ENCODE measurements at regions not wholly inside any gene's neighbourhood (a gene's known extent, or its start where the extent isn't known, plus 50 kb on each side); places are given as distances from the start of the nearest gene placed in this dataset.
A peak's percentile ranks its signal among the peaks of the same experiment; 100 is the strongest.
"Not testable (repeated sequence)": the region's sequence is repeated elsewhere in the genome, so short reads cannot be mapped to it uniquely, and the experiment has no call there.

DNA sequence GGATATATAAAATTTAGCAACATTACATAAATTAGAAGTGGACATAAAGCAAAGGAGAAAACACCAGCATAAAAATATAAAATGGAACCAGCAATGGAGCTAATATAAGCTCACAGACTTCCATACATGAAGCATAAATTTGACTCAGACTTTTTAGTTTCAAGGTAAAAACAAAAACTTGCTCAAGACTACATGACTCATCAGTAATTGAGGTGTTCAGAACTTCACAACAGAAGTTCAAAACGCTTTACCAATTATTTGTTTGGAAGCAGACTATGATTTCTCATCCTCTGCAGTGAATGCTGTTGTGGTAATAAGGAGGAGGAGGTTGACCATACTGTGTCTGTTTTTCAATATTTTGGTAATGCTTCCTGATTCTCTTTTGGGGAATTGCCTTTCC lies 192.0 kb upstream of the MEIS1 start:
- not testable (repeated sequence) for DNase-seq (ENCODE audit: low spot score)

DNA sequence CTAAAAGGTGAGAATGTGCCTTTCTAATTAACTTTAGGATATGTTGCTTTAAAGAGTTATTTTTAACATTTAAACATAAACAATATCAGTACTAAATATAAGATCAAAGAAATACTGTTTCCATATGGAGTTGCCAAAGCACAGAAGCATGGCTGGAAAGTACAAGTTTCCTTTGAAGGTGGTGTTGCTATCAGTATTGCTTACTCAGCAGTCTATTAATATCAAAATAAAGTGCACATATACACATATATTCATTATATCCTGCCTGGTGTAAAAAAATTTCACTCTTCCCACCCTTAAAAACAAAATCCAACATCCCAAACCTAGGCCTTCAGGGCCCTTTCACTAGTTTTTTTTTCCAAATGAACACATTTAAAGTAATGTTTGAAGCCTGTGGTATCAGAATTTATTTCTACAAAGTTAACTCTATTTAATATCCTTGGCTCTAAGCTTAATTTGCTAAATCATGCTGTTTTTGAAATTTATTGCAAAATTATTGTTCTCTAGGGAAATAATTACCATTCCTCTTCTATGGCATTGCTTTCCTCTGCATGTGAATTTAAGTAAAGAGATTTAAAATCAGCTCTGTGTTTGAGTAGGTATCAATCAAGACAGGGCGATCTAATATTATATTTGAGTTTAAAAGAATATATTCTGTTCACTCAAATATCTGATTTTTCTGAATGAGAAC lies 192.7 kb upstream of the MEIS1 start:
- no peak for DNase-seq (ENCODE audit: low spot score)

- DNase-seq (ENCODE audit: low spot score) = peak; percentile 41
Measured at GRCh38 chr2:66240286-66240685, 194.6 kb upstream of the MEIS1 start.

- peak; percentile 32 for DNase-seq (ENCODE audit: low spot score)
Measured at GRCh38 chr2:66239655-66240054, 195.3 kb upstream of the MEIS1 start.

GRCh38 chr2:66237803-66238379 lies 197.0 kb upstream of the MEIS1 start:
- no peak for DNase-seq (ENCODE audit: low spot score)

DNA sequence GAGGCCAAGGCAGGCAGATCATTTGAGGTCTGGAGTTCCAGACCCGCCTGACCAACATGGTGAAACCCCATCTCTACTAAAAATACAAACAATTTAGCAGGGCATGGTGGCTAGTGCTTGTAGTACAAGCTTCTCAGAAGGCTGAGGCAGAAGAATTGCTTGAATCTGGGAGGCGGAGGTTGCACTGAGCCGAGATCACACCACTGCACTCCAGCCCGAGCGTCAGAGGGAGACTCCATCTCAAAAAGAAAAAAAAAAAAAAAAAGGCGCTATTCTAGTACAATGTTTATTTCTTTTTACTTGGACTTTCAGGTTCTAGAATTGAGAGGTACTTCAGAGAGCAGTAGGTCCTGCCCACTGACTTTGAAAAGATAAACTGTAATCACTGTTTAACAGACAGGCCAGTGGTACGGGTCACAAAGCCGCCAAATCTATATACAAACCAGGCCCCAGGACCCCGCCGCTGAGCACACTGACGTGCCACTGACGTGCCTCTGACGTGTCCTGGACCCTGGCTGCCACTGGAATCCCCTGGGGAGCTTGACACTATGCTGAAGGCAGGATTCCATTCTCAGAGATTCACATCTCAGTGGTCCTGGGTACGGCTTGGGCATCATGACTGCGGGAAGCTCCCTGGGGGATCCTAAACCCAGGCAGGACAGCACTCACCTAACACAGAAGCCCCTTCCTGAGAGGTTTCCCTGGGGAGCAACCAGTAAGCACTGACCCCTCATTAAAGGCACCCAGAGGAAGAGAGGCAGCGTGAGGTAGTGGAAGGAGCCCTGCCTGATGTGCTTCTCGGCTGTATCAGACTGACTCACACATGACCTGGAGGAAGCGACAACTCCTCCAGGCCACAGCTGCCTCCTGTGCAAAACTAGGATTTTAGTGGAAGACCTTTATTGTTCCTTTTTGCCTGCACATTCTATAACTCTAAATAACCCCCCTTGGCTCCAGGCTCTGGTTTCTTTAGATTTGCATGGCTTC lies 197.8 kb upstream of the MEIS1 start:
- no peak for DNase-seq (ENCODE audit: low spot score)

GRCh38 chr2:66236067-66236685 lies 198.7 kb upstream of the MEIS1 start:
- no peak for DNase-seq (ENCODE audit: low spot score)

- DNase-seq (ENCODE audit: low spot score) = no peak
Measured at GRCh38 chr2:66235428-66235827, 199.5 kb upstream of the MEIS1 start.

GRCh38 chr2:66233981-66234380 lies 200.9 kb upstream of the MEIS1 start:
- DNase-seq (ENCODE audit: low spot score) = no peak

DNA sequence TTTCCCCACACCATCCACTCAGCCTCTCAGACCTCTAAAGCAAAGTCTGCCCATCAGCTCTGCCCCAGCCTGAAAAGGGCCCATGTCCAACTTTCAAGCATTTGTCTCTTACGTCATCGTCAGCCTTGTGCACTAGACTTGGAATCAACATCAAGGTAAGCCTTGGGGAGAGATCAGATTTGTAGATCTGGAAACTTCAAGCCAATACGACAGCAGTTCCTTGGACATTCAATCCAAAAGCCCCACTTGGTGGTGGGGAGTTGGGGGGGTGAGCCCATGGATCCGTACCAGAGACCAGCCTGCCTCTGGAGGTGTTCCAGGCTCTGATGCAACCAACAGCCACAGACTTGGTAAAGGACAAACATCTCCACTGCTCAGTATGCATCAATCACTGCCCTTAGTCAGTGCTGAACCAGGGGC lies 206.8 kb upstream of the MEIS1 start:
- no peak for DNase-seq (ENCODE audit: low spot score)

- DNase-seq (ENCODE audit: low spot score) = no peak
Measured at GRCh38 chr2:66217039-66217585, 217.8 kb upstream of the MEIS1 start.

DNA sequence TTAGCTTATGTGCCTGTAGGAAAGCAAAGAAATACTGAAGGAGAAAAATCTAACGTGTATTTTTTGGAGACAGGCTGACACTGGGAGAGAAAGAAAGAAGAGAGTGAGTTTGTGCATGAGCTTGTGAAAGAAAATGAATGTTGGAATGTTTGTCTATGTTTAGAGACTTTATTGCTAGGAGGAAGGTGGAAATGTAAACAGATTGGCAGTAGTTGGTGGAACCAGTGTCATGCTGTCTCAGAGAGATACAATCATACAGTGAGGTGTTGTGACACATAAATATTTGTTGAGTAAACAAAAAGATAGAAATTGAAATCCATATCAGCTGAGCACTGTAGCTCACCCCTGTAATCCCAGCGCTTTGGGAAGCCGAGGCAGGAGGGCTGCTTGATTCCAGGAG lies 222.2 kb upstream of the MEIS1 start:
- no peak for DNase-seq (ENCODE audit: low spot score)

- DNase-seq (ENCODE audit: low spot score) = no peak
Measured at GRCh38 chr2:66202586-66202985, 232.3 kb upstream of the MEIS1 start.

DNA sequence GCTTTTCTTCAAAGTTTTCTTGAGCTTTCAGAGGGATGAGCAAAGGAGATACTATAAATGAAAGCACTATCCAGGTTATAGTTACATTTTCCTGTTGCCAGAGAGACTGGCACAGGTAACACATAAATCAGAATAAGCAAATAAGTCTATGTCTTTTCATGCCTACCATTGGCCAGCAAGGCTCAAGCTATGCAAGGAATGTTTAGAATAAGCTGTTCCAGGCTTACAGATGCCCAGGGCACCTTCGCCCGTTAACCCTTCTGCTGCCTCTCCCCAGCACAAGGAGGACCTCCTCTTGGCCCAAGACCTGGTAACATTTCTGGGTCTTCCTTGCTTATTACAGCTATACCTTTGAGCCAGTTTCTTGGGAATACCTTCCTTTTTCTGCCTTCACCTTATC lies 233.7 kb upstream of the MEIS1 start:
- no peak for DNase-seq (ENCODE audit: low spot score)

- DNase-seq (ENCODE audit: low spot score) = no peak
Measured at GRCh38 chr2:66198873-66199272, 236.1 kb upstream of the MEIS1 start.

DNA sequence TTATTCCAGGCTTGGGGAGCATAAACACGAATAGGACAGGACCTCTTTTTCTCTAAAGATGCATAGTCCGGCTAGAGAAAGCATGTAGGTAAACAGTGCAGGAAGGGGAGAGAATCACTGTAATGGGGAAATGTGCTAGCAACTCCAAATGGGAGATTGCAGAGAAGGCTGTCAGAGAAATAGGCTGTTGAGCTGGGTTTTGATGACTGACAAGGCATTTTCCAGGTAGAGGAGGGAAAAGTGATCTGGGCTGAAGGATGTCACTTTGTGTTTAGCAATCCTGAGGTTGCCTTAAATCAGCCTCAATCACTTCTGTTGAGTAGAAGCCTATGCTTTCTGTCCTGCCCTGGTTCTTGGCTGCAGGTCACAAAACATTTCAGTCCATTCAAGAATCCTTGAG lies 242.0 kb upstream of the MEIS1 start:
- no peak for DNase-seq (ENCODE audit: low spot score)

DNA sequence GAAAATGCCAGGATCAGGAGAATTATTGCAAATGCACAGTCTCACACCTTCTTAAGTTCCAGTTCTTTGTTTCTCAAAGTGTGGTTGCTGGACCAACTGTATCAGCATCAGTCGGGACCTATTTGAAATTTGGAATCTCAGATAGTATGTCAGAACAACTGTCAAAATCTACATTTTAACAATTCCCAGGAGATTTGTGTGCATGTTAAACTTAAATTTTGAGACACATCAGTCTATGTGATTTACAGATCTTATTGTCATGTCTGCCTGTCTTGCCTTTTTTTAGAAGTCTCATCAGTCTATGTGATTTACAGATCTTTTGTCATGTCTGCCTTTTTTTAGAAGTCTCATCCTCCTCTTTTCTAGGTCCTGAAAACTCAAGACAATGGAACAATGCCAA lies 243.6 kb upstream of the MEIS1 start:
- no peak for DNase-seq (ENCODE audit: low spot score)

- no peak for DNase-seq (ENCODE audit: low spot score)
Measured at GRCh38 chr2:66189553-66189952, 245.4 kb upstream of the MEIS1 start.

DNA sequence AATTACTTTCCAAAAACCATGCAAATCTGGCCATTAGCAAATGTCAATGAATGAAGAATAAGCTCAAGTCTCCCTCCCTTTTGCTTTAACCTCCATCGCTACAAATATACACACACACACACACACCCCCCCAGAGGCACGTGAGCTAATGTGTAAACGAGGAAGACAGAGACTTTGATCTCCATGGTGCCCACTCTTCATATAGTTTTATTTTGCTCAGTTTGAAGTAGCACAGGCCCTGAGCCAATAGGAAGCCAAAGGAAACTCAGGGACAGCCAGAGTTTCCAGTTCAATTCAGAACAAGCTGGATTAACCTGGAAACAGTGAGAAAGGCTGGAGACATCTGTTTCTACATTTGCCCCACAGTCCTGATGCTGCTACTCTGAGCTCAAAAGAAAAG lies 248.4 kb upstream of the MEIS1 start:
- no peak for DNase-seq (ENCODE audit: low spot score)

DNA sequence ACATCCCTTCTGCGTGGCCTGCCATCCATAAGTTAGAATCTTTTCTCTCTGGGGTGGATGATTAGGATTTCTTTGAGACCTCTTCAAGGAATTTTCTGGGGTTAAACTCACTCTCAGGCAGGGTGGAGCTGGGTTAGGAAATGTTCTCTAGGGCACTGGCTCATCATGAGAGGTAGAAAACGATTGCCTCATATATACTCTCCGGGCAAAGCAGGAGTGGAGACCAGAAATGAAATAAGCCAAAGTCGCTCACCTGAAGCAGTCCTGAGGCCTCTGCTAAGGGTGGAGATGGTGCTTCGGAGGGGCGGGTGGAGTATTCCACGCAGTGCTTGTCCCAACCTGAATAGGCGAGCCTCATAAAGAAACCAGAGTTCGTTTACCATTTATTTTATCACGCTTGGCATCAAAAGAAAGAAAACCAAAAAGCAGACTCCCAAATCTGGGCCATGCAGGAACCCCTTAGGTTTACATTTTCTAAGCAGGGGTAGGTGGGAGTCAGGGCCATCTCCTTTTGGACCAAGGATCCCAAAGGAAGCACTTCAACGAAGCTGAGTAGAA lies 249.3 kb upstream of the MEIS1 start:
- DNase-seq (ENCODE audit: low spot score) = no peak

- DNase-seq (ENCODE audit: low spot score) = not testable (repeated sequence)
Measured at GRCh38 chr2:66177128-66177796, 257.7 kb upstream of the MEIS1 start.
